ENCODE measurements at regions not wholly inside any gene's neighbourhood (a gene's known extent, or its start where the extent isn't known, plus 50 kb on each side); places are given as distances from the start of the nearest gene placed in this dataset.

GRCh38 chr22:27476729-27477128 is 324.8 kb downstream of the MN1 start:
- no peak for TF ChIP-seq CTCF (IDR thresholded peaks at IDR 0.05)
- no peak for TF ChIP-seq POLR2A (IDR thresholded peaks at IDR 0.05)
